Uterus (tissue), 3 donors: ENCODE measurements at regions not wholly inside any gene's neighbourhood (a gene's known extent, or its start where the extent isn't known, plus 50 kb on each side); places are given as distances from the start of the nearest gene placed in this dataset.

ENCODE experiments used
- DNase-seq, 2 donors: peaks; one replicate each; pipeline ENCODE4 v3.0.0-alpha.2; 2019 to 2020
- H3K27ac ChIP-seq, 2 donors: fragments of 200-600 bp; sonication (generic); 1 replicate in 1 of 2; 2 replicates in 1 of 2; pipeline ENCODE4 v1.5.1; 2016 to 2018
- H3K27me3 ChIP-seq, 2 donors: fragments of 200-600 bp; sonication (generic); one replicate each; pipeline ENCODE4 v1.5.1; 2018 to 2019; ENCODE audit warnings: control low read depth in 1 of 2
- H3K36me3 ChIP-seq, 2 donors: fragments of 200-600 bp; sonication (generic); one replicate each; pipeline ENCODE4 v1.5.1; 2019; ENCODE audit warnings: control low read depth in 1 of 2
- H3K4me1 ChIP-seq, 2 donors: fragments of 200-600 bp; sonication (generic); one replicate each; pipeline ENCODE4 v1.5.1; 2018 to 2019; ENCODE audit warnings: control low read depth in 1 of 2
- H3K4me3 ChIP-seq, 2 donors: fragments of 200-600 bp; sonication (generic); 1 replicate in 1 of 2; 2 replicates in 1 of 2; pipeline ENCODE4 v1.5.1; 2018 to 2019; ENCODE audit warnings: mild to moderate bottlenecking in 1 of 2
- H3K9me3 ChIP-seq, 2 donors: fragments of 200-600 bp; sonication (generic); one replicate each; pipeline ENCODE4 v1.5.1; 2019; ENCODE audit warnings: control low read depth in 1 of 2
- POLR2A ChIP-seq, 2 donors: fragments of 450-650 bp; IDR thresholded peaks; one replicate each; pipeline ENCODE4 v1.6.1; 2016; ENCODE audit warnings: antibody characterized with exemption in 2 of 2, mild to moderate bottlenecking in 1 of 2, moderate library complexity in 1 of 2
- intact Hi-C: fragments of 100-400 bp; cut with DNase I; formaldehyde crosslinking; loops from one replicate; pipeline ENCODE4 v1.15.1; 2023; ENCODE audit warnings: low total_unique reads
- TF ChIP-seq, protein P1 (sequence below), 4 experiments: fragments of 200-600 bp in 2 of 4; fragments of 450-650 bp in 2 of 4; sonication (generic) in 2 of 4; IDR thresholded peaks; one replicate each; pipeline ENCODE4 v1.5.1; 2016 to 2019; ENCODE audit warnings: antibody characterized with exemption in 4 of 4, mild to moderate bottlenecking in 2 of 4, moderate library complexity in 1 of 4
- donor health status: DM: yes; HTN: yes; CAD: no.

DNA sequence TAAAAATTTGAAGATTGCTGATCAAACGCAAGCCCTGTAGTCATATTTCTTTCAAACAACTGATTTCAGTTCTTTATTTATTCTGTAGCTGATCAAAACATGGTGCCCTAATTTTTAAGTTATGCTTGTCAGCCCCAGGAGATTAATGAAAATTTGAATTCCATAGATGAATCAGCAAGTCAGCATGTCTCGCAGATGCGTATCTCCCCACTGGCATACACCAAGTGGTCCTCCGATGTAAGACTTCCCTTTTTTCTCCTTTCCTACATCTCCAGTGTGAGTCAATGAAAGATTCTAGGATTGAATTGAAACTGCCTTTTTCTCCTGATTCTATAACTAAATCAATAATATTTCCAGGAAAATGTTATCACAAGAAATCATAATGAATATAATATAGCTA lies 539.6 kb upstream of the NOX3 start:
- Histone ChIP-seq H3K36me3 (no peaks in the 10 kb centered on the region), H3K4me3 (no peak overlapping the region), H3K9me3 (no peaks in the 10 kb centered on the region), H3K27me3 (no peaks in the 10 kb centered on the region), H3K27ac (no peak overlapping the region), H3K4me1 (no peaks in the 10 kb centered on the region)
- intact Hi-C loops: no loop called here
- TF ChIP-seq, protein P1, sequence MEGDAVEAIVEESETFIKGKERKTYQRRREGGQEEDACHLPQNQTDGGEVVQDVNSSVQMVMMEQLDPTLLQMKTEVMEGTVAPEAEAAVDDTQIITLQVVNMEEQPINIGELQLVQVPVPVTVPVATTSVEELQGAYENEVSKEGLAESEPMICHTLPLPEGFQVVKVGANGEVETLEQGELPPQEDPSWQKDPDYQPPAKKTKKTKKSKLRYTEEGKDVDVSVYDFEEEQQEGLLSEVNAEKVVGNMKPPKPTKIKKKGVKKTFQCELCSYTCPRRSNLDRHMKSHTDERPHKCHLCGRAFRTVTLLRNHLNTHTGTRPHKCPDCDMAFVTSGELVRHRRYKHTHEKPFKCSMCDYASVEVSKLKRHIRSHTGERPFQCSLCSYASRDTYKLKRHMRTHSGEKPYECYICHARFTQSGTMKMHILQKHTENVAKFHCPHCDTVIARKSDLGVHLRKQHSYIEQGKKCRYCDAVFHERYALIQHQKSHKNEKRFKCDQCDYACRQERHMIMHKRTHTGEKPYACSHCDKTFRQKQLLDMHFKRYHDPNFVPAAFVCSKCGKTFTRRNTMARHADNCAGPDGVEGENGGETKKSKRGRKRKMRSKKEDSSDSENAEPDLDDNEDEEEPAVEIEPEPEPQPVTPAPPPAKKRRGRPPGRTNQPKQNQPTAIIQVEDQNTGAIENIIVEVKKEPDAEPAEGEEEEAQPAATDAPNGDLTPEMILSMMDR (IDR thresholded peaks at IDR 0.05): no peak
- TF ChIP-seq POLR2A (IDR thresholded peaks at IDR 0.05): no peak
- no peak for DNase-seq

DNA sequence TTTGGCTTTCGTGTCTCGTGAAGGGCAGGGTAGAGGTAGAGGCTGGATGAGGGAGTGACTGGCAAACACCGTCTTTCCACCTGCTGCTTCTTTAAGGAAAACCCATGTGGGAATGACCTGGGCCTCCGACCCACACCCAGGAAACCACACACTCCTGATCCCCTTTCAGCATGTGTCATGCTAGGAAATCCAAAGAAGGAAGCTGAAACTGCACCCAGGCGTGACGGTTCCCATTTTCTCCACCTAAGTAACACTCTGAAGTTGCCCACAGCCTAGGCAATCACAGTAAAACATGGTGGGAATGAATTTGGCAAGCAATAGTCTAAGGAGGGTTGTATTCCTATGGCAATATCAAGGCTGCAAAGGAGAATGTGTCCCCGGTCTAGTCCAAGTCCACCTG lies 538.4 kb upstream of the NOX3 start:
- H3K4me1 ChIP-seq: no peaks in the 10 kb centered on the region
- H3K4me3 ChIP-seq: no peak overlapping the region
- H3K9me3 ChIP-seq: no peaks in the 10 kb centered on the region
- intact Hi-C loops: no loop called here
- H3K27me3 ChIP-seq: no peaks in the 10 kb centered on the region
- no peak for TF ChIP-seq POLR2A (IDR thresholded peaks at IDR 0.05)
- TF ChIP-seq, protein P1 (IDR thresholded peaks at IDR 0.05): no peak
- DNase-seq: no peak
- no peaks in the 10 kb centered on the region for H3K36me3 ChIP-seq
- no peak overlapping the region for H3K27ac ChIP-seq

DNA sequence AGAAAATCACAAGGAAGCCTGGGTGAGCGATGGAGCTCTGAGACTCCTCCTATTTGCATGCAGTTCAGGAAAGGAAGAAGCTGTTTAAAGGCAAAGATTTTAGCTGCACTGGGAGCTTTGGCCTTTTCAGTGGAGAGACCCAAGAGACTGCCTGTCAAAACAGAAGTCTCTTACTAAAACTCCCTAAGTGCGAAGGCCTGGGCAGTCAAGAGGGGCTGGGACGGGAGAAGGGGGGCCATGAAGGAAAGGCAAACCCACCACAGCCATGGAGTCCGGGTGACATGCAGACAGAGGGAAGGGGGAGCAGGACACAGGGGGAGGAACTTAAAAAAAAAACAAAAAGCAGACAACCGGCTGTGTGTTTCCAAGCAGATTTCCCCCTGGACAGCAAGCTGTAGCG lies 537.6 kb upstream of the NOX3 start:
- intact Hi-C loops: no loop called here
- no peak for DNase-seq
- Histone ChIP-seq H3K4me3 (no peak overlapping the region), H3K9me3 (no peaks in the 10 kb centered on the region), H3K27me3 (no peaks in the 10 kb centered on the region), H3K27ac (no peak overlapping the region), H3K36me3 (no peaks in the 10 kb centered on the region), H3K4me1 (no peaks in the 10 kb centered on the region)
- no peak for TF ChIP-seq POLR2A (IDR thresholded peaks at IDR 0.05)
- TF ChIP-seq, protein P1 (IDR thresholded peaks at IDR 0.05): no peak

DNA sequence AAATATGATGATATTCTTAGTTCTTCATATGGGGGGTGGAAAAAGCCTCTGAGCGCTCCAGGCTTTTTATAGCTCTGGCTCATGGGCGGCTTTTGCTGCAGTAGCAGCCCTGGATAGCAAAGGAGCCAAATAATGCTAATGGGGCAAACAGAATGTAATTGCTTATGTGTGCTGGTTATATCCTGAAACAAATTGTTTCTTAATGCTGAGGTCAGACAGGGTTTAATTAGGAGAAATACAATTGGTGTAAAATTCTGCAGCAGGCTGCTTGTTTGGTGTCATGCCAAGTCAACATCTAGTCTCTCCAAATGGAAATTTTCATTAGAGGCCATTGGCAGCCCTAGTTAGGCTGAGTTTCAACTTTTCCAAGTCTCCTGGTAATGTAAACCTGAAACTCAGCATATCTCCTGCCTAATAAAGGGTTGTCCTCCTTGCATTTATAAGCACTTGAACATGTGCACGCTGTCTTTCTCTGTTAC lies 530.1 kb upstream of the NOX3 start:
- peak in 1 of 2 donors; percentile 18 for DNase-seq
- no peak overlapping the region for H3K4me3 ChIP-seq
- no peaks in the 10 kb centered on the region for H3K27me3 ChIP-seq
- no peaks in the 10 kb centered on the region for H3K36me3 ChIP-seq
- TF ChIP-seq, protein P1 (IDR thresholded peaks at IDR 0.05): no peak
- no peak for TF ChIP-seq POLR2A (IDR thresholded peaks at IDR 0.05)
- H3K27ac ChIP-seq: peak overlapping the region in 1 of 2 donors; percentile 28
- intact Hi-C loops: no loop called here
- H3K9me3 ChIP-seq: no peaks in the 10 kb centered on the region
- no peaks in the 10 kb centered on the region for H3K4me1 ChIP-seq

DNA sequence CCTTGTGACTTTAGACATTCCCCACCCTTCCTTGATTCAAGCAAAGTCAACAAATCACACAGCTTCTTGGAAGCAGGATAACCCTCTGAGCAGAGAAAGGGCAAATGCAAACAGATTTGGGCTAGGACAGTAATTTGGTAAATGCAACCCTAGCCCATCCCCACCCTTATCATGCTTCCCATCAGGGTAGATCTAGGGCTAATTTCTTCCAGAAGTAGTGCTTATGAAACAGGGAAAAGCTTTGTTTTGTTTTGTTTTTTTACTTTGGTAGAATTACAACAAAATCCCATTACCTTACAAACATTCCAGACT lies 525.1 kb upstream of the NOX3 start:
- TF ChIP-seq, protein P1 (IDR thresholded peaks at IDR 0.05): no peak
- no peak for TF ChIP-seq POLR2A (IDR thresholded peaks at IDR 0.05)
- Histone ChIP-seq H3K9me3 (no peaks in the 10 kb centered on the region), H3K27ac (no peak overlapping the region), H3K36me3 (no peaks in the 10 kb centered on the region), H3K4me1 (no peaks in the 10 kb centered on the region), H3K4me3 (no peak overlapping the region), H3K27me3 (no peaks in the 10 kb centered on the region)
- no peak for DNase-seq
- intact Hi-C loops: no loop called here
